ENCODE measurements at regions not wholly inside any gene's neighbourhood (a gene's known extent, or its start where the extent isn't known, plus 50 kb on each side); places are given as distances from the start of the nearest gene placed in this dataset.
"Not testable (repeated sequence)": the region's sequence is repeated elsewhere in the genome, so short reads cannot be mapped to it uniquely, and the experiment has no call there.

DNA sequence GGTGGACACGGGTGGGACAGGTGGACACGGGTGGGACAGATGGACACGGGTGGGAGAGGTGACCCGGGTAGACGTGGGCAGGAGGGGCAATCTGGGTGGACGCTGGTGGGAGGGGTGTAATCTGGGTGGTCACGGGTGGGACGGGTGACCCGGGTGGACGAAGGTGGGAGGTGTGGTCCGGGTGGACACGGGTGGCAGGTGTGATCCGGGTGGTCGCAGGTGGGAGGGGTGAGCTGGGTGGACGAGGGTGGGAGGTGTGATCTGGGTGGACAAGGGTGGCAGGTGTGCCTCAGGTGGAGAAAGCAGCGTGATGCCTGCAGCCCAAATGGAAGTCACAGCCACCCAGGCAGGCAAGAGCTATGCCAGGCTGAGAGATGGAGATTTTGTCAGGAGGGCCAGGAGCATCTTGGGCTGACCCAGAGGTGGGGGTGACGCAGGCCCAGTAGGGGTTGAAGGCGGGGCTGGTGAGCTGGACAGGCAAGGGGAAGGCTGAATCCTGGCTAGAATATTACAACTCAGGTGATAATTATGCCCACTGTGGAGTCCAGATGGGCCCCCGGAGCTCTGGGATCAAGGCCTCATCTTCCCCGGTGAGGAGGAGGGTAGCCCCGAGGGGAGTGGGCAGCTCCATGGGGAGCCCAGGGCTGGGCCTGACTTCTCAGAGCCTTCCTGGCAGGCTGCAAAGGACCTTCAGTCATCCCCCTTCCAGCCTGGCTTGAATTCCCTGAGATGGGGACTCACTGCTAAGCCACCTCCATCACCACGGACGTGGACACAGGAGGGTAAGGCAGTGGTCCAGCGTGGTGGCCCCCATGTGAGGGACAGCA, 100.0 kb downstream of the ADRA2C start:
- DNase-seq (ENCODE audit: low read depth in 2 of 2): no peak

DNA sequence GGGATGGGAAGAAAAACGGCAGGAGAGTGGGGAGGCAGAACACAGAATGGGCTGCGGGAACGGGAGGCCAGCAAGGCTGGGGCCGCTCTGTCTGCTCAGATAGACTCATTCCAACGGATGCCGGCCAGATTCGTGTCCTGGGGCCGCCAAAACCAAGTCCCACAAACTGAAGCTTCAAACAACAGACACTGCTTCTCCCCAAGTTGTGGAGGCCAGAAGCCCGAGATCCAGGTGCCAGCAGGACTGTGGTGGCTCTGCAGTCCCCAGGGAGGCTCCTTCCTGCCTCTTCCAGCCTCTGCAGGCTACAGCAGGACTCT, 100.6 kb downstream of the ADRA2C start:
- DNase-seq (ENCODE audit: low read depth in 2 of 2): no peak

DNA sequence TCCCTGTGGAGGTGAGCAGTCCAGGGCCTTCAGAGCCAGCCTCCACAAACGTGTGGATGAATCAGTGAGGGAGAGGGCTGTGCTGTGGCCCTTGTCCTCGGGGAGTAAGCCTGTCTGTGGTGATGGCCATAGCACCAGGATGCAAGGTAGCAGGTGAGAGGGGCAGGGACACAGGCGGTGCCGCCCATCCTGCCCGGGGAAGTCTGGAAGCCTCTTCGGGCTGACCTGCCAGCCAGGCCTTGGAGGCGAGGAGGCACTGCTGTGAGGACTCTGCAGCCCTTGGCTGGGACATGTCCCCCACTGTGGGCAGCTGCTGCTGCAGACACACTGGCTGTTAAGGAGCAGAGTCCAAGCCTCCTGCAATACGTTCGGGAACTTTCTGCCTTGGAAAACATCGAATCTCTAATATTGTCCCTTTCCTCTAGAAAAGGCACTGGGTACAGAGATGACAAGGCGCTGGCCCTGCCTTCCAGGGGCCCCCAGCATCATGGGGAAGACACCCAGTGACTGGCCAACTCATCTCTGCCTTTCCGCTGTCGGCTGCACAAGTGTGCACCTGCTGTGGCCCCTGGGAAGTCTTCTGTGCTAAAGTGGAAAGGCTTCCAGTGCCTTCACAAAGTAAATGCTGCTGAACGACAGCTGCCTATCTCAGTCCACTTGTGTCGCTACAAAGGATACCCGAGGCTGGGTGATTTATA, 101.4 kb downstream of the ADRA2C start:
- DNase-seq (ENCODE audit: low read depth in 2 of 2): no peak

DNA sequence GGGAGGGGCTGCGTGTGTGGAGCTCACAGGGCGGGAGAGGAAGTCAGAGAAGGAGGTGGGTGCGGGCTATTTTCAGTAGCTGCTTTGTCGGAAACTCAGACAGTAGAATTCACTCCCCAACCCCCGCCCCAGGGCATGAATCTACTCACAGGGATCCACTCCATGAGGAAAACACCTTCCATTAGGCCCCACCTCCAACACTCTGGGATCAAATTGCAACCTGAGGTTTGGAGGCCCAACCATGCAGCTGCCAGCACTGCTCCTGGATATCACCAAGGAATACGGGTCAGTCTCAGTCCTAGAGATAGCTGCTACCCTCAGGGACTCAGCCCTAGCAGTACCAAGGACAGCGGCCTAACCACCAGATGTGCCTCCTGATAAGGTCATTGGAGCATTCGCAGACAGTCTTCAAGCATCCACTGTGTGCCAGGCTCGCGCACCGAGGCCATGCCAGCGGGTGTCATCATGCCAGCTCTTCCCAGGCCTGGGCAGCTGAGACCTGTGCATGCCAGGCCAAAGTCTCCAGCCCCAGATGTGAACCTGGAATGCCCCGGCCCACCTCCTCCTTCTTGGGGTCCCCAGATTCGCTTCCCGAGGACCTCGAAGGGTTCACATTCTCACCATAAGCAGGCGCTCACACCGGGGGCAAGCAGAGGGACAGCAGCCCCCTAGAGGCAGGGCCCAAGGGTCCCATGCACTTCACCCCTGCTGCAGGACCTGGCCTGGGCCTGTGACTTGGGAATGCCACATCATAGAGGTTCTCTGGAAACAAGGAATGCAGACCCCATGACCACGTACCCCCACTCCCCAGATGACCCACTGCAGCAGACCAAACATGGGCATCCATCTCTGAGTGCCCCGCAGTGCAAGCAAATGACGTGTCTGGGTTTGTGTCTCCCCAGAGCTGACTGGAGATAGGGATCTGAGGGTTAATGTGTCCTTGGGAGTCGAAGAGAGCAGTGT, 102.3 kb downstream of the ADRA2C start:
- DNase-seq (ENCODE audit: low read depth in 2 of 2): no peak

DNA sequence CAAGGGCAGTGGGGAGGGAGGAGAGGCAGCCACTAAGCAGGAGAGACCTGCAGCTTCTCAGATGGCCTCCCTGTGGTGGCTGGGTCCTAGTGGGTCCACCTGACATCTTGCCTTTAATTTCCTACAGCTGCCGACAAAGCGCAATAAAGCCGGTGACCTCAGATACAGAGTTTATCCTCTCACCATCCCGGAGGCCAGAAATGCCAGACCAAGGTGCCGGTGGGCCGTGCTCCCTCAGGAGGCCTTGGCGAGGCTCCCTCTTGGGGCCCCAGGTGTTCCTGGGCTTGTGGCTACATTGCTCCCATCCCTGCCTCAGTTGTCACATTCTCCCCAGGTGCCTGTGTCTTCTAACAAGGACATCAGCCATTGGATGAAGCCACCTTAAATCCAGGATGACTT, 103.0 kb downstream of the ADRA2C start:
- DNase-seq (ENCODE audit: low read depth in 2 of 2): no peak

DNA sequence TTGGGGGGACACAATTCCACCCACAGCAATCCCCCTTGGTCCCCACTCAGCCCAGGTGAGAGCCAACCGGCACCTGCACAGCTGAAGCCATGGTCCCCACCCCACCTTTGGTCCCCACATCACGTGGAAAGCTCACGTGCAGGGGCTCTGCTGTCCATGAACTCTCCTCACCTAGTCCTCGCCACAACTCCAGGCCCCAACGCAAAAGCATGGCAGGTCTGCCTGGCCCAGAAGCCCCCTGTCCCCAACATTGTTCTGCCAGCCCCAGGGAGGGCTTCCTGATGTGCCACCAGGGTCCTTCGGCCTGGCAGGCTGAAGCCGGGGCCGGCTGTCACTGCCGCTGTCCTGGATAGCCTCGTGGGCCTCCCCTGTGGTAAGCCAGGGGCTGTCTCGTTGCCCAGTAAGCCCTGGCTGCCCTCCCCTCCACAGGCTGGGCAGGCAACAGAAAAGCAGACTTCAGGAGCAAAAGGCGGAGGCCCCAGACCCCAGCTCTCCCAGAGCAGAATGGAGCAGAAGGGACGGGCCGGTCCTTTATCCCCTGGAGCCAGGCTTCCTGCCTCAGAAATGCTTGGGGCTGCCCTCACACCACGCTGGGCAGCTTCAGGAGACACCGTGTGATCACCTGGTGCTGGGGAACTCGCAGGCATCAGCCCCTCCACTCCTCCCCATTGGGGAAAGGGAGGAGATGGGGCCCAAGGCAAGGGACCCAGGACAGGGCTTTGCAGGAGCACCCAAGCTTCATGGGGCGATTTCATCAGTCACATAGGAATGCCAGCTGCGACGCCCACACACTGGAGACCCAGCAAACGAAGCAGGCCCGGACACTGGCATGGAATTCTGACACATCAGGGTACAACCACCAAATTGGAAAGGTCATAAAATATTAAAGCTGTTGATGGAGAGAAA, 103.7 kb downstream of the ADRA2C start:
- no peak for DNase-seq (ENCODE audit: low read depth in 2 of 2)

DNA sequence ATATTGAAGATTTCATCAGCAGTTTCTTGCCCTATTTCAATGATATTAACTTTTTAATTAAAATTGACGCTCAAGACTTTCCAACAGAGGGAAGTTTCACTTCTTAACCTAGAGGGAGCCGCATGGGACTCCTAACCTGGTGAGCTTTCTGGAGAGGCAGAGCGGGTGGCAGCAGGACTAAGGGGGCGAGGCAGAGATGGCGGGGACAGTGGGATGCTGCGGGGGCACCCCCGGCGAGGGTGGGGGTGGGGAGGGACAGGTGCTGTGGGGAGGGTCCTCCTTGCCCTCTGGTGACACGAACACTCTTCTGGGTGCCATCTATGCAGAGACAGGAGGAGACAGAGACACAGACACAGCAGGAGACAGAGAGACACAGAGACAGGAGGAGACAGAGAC, 104.4 kb downstream of the ADRA2C start:
- no peak for DNase-seq (ENCODE audit: low read depth in 2 of 2)

DNA sequence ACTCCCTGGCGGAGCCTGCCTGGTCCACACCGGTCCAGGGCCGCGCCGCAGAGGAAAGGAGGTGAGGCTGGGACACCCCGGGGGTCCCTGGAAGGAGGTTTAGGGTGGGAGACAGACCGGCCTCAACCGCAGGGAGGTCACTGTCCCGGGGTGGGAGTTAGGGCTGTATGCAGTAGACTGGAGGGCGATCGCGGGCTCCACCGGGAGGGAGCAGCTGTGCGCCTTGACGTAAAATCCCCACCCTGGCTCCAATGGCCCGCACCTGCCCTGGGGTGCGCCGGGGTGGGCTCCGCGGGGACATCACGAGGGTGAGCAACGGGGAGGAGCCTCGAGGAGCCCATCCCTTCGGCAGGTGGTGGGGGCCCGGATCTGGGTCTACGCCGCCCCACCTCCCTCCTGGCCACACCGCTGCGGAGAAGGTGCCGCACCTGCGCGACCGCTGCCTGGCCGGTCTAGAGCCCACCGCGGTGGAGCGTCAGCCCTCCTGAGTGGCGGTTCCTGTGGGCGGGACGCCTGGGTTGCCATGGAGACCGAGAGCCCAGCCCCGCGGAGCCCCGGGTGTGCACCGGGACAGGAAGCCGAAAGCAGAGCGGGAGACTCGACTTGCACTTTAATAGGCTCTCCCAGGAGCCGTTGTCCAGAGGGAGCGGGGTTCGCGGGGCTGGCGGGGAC, 105.1 kb downstream of the ADRA2C start:
- DNase-seq (ENCODE audit: low read depth in 2 of 2): no peak

DNA sequence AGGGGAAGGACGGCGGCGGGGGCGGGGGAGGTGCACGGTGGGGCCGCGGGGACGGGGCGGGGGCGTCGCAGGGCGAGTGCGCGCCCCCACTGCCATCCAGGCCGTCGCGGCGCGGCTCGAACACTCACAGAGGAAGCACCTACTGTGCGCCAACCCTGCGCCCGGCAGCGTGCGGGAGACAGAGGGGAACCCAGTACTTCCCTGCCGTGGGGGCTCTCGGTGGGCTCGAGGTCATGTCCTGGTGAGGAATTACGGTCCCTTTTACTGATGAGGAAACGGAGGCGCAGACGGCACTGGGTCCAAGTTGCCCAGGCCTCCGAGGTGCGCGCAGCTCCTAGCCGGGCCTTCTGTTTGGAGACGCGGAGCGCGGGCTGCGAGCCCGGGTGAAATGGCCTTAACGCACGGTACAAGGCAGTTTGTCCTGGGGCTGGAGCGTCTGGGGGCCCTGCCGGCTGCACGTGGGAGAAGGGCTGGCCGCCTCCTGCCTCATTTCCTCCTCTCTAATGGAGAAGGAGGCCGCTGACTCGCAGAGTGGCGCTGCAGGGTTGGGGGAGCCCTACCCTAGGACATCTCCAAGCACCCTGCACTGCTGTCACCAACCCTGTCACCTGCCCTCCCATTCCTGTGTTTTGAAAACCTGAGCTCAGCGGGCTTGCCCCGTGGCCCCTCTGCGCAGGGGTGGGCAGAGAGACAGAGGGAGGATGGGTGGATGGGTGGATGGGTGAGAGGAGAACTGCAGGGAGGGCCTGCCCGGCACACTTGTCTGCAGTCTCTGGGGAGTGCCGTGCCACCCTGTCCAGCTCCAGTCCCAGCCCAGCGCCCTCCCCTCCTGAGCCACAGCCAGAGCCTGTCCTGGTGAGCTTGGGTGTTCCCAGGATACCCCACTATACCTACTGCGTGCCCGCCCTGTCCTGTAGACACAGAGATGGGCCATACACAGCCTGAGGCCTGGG, 106.0 kb downstream of the ADRA2C start:
- no peak for DNase-seq (ENCODE audit: low read depth in 2 of 2)

DNA sequence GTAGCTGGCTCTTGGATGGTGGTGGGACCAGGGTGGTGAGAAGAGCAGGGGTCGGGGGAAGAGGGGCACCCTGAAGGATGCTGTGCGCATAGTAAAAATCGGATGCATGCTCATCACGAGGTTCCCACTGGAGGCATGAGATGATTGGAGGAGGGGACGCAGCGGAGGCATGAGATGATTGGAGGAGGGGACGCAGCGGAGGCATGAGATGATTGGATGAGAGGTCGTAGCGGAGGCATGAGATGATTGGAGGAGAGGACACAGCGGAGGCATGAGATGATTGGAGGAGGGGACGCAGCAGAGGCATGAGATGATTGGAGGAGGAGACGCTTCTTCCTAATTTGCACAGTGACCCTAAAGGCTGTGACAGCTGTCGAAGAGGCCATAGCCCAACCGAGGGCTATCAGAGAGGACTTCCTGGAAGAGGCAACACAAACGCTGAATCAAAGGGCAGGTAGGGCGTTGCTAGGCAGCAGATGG, 106.7 kb downstream of the ADRA2C start:
- no peak for DNase-seq (ENCODE audit: low read depth in 2 of 2)

DNA sequence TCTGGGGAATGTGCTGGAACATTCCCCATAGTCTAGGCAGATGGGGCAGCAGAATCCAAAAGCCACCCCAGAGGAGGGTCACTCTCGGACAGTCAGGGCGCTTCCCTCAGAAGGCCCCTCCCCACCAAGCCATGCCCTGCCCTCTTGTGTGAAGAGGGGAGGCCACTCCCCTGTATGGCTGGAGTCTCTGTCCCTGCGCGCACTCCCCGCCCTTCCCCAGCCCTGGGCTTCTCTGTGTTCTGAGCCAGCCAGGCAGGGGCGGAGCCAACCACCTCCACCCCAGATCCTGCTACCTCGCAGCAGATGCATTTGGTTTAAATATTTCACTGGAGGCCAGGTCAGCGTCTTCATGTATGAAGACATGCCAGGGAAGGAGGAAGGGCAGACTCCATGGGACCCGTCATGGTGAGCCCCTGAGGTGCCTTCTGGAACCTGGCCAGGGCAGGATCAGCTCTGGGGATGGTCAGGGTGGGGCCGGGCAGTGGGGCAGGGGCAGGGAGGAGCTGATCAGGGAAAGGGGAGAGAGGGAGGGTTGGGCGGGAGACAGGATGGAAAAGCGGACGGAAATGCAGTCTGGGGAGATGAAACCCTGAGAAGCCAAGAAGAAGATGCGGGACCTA, 107.3 kb downstream of the ADRA2C start:
- no peak for DNase-seq (ENCODE audit: low read depth in 2 of 2)

DNA sequence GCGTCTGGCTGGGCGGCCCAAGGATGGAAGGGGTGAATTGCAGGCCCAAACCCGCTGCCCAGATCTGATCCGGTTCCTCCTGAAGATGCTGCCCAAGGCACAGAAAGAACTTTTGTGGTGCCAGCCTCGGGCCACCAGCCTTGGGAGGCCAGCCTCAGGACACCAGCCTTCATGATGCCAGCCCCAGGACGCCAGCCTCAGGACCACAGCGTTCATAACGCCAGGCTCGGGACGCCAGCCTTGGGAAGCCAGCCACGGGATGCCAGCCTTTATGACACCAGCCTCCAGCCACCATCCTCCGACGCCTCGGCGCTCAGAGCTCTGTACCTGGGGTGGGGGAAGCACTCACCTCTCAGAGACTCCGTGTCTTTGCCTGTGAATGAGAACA, 107.8 kb downstream of the ADRA2C start:
- DNase-seq (ENCODE audit: low read depth in 2 of 2): no peak

DNA sequence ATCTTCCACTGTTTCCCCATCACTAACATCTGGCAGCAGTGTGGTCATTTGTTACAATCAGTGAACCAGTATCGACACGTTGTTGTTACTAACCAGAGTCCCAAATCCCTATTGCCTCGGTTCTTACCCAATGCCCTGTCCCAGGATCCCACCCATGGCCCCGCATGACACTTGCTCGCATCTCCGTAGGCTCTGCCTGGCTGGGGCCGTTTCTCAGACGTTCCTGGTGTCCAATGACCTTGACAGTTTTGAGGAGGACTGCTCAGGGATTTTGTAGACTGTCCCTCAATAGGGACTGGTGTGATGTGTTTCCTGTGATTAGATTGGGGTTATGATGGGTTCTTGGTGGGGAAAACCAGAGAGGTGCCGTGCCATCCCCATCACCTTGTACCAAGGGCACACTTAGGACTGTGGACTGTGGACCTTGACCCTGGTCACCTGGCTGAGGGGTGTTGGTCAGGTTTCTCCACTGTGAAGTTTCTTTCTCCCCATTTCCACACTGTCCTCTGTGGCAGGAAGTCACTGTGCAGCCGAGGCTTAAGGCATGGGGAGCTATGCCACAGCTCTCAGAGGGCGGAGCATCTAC, 108.4 kb downstream of the ADRA2C start:
- no peak for DNase-seq (ENCODE audit: low read depth in 2 of 2)

DNA sequence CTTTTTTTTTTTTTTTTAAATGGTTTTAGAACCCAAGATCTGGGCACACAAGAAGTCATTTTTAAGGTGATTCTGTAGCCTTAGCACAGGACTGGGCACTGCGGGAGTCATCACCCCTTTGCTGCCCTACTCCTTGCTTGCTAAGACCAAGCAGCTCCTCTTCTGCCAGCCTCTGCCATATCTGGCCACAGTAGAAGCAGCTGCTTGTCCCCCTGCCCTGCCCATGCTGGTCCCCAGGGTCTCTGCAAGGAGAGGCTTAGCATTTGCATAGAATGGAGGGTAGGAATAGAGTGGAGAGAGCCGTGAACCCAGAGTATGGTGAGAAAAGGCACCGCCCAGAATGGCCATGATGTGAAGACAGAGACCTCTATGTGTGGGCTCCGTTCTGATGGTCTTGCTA, 109.3 kb downstream of the ADRA2C start:
- DNase-seq (ENCODE audit: low read depth in 2 of 2): no peak

DNA sequence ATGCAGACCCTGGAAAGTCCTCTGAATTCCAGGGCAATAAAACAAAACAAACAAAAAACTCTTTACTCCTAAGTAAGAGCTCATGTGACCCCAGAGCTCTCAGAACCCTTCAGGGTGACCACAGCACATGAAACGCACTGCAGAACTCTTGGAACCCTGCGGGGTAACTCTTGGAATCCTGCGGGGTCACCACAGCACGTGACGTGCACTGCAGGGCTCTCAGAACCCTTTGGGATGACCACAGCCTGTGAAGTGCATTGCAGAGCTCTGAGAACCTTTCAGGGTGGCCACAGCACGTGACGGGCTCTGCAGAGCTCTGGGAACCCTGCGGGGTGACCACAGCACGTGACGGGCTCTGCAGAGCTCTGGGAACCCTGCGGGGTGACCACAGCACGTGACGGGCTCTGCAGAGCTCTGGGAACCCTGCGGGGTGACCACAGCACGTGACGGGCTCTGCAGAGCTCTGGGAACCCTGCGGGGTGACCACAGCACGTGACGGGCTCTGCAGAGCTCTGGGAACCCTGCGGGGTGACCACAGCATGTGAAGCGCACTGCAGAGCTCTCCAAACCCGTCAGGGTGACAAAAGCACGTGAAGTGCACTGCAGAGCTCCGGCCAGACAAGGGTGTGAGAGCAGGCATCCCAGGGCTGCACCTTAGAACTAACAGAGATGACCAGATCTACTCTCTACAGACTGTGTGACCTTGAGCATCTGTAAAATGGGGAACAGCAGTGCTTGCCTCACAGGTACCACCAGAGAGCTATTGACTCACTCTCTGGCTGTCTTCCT, 110.1 kb downstream of the ADRA2C start:
- DNase-seq (ENCODE audit: low read depth in 2 of 2): not testable (repeated sequence)

DNA sequence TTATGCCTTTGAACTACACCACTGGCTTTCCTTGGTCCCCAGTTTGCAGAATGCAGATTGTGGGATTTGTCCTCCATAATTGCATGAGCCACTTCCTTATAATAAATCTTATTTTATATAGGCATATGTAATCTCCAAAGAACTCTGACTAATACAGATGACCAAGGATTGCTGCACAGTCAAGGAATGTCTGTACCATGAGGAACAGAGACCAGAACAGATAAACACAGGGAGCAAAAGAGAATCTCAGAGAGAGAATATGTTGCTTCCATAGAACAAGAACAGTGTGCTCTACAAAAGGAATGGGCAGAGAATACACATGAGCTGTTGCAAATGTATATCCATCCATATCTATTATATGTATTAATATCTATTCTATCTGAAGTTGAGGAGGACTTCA, 111.1 kb downstream of the ADRA2C start:
- no peak for DNase-seq (ENCODE audit: low read depth in 2 of 2)

DNA sequence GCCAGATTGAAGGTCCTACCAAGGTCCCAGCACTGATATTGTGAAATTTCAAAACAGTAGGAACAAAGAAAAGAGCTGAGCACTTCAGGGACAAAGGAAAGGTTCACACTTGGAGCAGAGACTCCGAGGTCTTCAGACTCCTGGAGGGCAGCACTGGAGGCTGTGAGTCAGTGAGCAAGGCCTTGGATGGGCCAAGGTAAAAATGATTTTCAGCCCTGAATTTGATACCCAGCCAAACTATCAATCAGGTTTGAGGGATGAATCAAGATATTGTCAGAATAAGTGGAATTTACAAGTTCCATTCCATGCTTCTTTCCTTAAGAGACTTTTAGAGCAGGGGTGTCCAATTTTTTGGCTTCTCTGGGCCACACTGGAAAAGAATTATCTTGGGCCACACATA, 111.7 kb downstream of the ADRA2C start:
- no peak for DNase-seq (ENCODE audit: low read depth in 2 of 2)

DNA sequence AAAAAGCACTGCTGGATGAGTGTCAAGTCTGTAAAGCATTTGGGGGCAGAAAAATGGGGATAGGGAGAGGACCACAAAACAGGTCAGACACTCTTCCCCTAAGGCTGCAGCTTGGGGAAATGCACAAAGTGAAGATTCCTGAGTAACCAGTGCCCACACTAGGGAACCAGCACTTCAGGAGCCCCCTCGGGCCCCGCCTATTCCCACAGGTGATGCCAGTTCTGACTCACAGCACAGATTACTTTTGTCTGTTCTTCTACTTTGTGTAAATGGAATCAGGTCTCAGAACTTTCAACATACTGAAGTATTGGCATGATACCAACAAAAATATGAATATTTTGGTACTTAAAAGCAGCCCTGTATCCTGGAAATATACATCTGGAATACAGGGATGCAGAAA, 112.5 kb downstream of the ADRA2C start:
- no peak for DNase-seq (ENCODE audit: low read depth in 2 of 2)

All from stimulated activated CD8-positive, alpha-beta memory T cell treated with anti-CD3 and anti-CD28 coated beads, Interleukin-15, amount 100 ng/mL, for 4 hours (primary cell).